AG04450 (cell line): ENCODE measurements at regions not wholly inside any gene's neighbourhood (a gene's known extent, or its start where the extent isn't known, plus 50 kb on each side); places are given as distances from the start of the nearest gene placed in this dataset.

Experiments
- CTCF ChIA-PET: fragments of 300-600, 350-600 bp; formaldehyde crosslinking; extraction: SDS; loops from one replicate; lab custom pipeline; 2022; ENCODE audit warnings: antibody characterized with exemption, inconsistent platforms; lab: Charles Lee
- POLR2A ChIA-PET: fragments of 350-600 bp; formaldehyde crosslinking; extraction: SDS; loops from one replicate; lab custom pipeline; 2021; ENCODE audit warnings: antibody characterized with exemption, inconsistent platforms; lab: Yijun Ruan, JAX
- DNase-seq: peaks from one replicate; pipeline ENCODE4 v3.0.0-alpha.2; 2011; ENCODE audit warnings: low read depth, low spot score
- H3K27ac ChIP-seq: one replicate; pipeline ENCODE4 v1.5.1; 2012; ENCODE audit warnings: low read depth, low read length, control low read depth
- H3K27me3 ChIP-seq: one replicate; pipeline ENCODE4 v1.6.0; 2012; ENCODE audit warnings: low read length; ENCODE audit not compliant: control insufficient read depth, insufficient read depth
- H3K4me3 ChIP-seq: 2 replicates; pipeline ENCODE4 v1.5.1; 2011; ENCODE audit warnings: mild to moderate bottlenecking, low read depth, low read length, control low read depth
- H3K9me3 ChIP-seq: 2 replicates; pipeline ENCODE4 v1.5.1; 2012; ENCODE audit warnings: low read length; ENCODE audit not compliant: control insufficient read depth, insufficient read depth
- CTCF ChIP-seq: IDR thresholded peaks from 2 replicates; pipeline ENCODE4 v1.5.1; 2011; ENCODE audit warnings: low read depth, low read length, control low read depth, inconsistent platforms

DNA sequence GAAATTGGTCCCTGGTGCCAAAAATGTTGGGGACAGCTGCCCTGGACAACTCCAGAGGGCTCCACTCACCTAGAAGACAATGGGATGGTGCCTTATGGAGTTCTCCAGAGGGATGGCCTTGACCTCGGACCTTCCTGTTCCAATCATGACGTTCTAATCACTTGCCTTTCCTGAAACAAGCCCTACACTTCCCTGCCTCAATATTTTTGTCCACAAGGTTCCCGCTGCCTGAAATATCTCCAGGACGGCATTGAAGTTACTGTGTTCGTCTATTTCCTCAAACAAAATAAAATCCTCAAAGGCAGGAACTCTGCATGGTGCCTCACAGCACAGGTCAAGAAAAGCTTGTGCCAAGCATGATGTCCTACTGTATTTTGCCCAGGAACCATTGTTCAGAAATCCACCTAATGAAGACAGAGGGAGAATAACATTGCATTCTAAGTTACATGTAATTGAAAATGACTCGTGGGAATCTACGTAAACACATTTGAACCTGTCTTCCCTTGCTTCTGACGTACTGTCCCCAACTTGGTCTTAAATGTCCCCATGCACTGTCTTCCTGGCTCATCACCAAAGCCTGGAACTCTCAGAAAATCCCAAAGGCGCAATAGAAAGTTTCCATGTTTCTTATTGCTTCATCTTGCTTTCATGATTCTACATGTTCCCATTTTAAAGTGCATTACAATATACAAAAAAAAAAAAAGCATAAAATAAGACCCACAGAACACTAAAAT, 342.3 kb upstream of the NRP1 start:
- DNase-seq: no peak
- Histone ChIP-seq H3K9me3 (no peaks in the 10 kb centered on the region), H3K27ac (no peak overlapping the region), H3K4me3 (no peak overlapping the region), H3K27me3 (no peaks in the 10 kb centered on the region)
- ChIA-PET CTCF (interaction anchor here (1.5 kb wide), 1 partner anchor 10 kb away, joined by 3 read pairs; no protein-coding TSS in a partner anchor), POLR2A (no interaction called here)
- TF ChIP-seq CTCF: no peak

- ChIA-PET CTCF (interaction anchor here (0.6 kb wide), 1 partner anchor 752 kb away, joined by 11 read pairs; no protein-coding TSS in a partner anchor), POLR2A (no interaction called here)
- TF ChIP-seq CTCF: no peak
- H3K27me3 ChIP-seq: no peaks in the 10 kb centered on the region
- H3K4me3 ChIP-seq: peak overlapping the region; percentile 20
- H3K9me3 ChIP-seq: no peaks in the 10 kb centered on the region
- no peak for DNase-seq
- H3K27ac ChIP-seq: no peak overlapping the region
Measured at GRCh38 chr10:33674986-33675599, 340.6 kb upstream of the NRP1 start.

GRCh38 chr10:33674491-33674890, 340.0 kb upstream of the NRP1 start:
- no peak for DNase-seq
- no peak for TF ChIP-seq CTCF
- POLR2A ChIA-PET: no interaction called here
- Histone ChIP-seq H3K4me3 (no peak overlapping the region), H3K27me3 (no peaks in the 10 kb centered on the region), H3K27ac (no peak overlapping the region), H3K9me3 (no peaks in the 10 kb centered on the region)
- CTCF ChIA-PET: interaction anchor here (0.6 kb wide), 1 partner anchor 752 kb away, joined by 11 read pairs; no protein-coding TSS in a partner anchor

DNA sequence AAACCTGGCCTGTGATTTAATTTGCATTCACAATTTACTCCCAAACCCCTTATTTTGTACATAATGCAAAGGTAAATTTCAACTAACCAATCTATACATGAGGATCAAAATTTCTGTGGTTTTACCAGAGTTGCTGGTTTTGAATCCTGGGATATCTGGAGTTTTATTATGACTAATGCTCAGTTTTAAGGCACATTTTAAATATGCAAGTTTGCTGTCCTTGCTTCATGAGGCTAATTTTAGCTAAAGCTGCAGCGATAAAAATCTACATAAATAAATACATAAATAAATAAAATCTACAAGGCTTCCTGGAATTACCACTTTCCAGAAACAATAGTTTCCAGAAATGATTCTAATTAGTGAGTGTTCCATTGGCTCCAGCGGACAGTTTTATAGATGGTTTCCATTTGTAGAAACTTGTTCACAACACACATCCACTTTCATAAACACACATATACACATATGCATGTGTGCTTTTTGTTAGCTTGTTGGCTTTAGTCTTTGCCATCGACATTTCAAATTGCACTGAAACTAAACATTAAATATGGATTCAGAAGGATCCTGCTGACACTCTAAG, 339.5 kb upstream of the NRP1 start:
- no peak for DNase-seq
- ChIA-PET POLR2A (no interaction called here), CTCF (no interaction called here)

More for the DNA sequence above, 339.5 kb upstream of the NRP1 start:
- Histone ChIP-seq H3K4me3 (no peak overlapping the region), H3K27me3 (no peaks in the 10 kb centered on the region), H3K27ac (no peak overlapping the region), H3K9me3 (no peaks in the 10 kb centered on the region)
- no peak for TF ChIP-seq CTCF
